Ramos (cell line): ENCODE measurements at regions not wholly inside any gene's neighbourhood (a gene's known extent, or its start where the extent isn't known, plus 50 kb on each side); places are given as distances from the start of the nearest gene placed in this dataset.
"Not testable (repeated sequence)": the region's sequence is repeated elsewhere in the genome, so short reads cannot be mapped to it uniquely, and the experiment has no call there.

ENCODE experiments used
- in situ Hi-C: fragments of 300-500 bp; cut with MboI; formaldehyde crosslinking; loops from one replicate; pipeline ENCODE4 v1.14.3; 2022; ENCODE audit warnings: low sequenced_read_pairs; ENCODE audit not compliant: unreplicated experiment

DNA sequence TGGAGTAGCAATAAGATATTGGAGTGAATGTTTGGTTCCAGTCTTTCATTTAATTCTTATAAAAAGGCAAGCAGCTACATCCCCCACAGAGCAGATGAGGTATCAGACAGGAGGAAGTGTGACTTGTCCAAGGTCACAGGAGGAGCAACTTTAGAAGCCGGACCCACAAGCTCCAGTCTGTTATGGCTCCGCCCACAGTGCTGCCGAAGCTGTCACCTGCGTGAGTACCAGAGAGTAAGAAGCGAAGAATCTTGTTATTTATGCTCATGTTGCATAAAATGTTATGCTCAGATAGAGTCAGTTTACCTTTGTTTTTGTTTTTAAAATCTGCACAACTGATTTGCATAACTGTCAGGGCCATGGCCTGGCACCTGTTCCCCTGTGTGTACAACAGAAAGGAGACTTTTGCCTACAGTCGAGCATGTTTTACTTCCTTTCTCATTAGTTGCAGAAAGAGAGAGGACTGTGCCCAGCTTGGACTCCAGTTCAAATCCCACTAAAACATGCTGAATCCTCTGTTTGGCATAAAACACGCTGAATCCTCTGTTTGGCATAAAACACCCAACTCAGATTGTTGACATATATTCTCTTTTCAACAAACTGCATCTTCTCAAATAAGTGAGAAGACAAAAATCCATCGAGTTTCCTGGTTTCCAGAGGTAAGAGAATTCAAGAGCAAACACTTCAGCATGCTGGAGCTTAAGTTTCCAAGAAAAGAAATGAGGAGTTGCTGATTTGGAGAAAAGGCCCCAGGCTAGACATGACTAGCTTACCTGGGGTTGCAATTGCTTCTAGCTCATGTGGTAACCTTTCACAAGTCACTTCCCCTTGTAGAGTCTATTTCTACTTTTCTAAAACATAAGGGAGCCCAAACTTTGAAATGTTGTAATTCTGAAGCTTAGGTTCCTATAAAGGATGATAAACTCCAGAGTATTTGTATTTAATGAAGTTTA, 409.8 kb upstream of the ZMIZ1 start:
- in situ Hi-C loops = loop anchor here (10.0 kb wide), 1 partner anchor 614 kb away; no protein-coding TSS in a partner anchor

DNA sequence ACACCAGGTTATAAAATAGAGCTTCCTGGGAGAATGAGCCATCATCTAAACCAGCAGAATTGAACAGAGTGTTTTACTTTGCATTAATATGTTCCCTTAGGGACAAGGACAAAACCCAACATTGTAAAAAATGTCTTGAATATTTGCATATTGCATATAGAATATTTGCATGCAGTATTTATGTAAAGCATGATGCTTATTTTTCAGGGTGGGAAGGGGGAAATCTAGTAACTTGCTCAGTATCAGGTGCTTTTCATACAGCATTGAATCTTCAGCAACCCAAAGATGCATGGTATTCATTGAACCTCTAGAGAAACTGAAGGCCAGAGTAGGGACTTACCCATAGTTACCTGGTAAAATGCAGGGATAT, 409.2 kb upstream of the ZMIZ1 start:
- in situ Hi-C loops = loop anchor here (10.0 kb wide), 1 partner anchor 615 kb away; no protein-coding TSS in a partner anchor

DNA sequence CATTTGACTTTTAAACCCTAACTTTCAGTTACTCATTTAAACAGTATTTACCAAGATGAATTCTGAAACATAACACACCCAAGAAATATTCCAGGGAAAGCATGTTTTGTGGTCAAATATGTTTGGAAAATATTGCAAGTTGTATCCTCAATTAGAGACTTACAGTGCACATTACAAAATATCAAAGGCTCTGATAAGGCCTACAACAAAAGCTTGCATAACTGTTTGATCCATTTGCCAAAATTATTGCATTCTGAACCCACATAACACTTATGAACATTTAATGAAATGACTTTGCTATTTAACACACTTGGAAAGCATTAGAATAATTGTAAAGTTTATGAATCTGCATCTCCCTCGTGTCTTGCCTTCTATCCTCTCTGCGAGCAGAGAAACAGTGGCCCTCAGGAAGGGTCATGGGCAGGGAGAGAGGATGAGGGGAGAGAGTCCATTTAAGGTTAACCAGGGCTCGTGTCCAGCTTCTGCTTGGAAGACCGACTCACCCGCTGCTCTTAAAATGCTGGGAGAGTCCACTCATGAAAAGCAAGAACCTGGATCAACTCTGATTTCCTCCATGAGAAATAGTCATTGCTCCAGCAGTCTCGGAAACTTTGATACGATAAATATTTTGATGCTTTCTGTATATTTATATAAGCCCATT, 408.2 kb upstream of the ZMIZ1 start:
- in situ Hi-C loops = no loop called here

DNA sequence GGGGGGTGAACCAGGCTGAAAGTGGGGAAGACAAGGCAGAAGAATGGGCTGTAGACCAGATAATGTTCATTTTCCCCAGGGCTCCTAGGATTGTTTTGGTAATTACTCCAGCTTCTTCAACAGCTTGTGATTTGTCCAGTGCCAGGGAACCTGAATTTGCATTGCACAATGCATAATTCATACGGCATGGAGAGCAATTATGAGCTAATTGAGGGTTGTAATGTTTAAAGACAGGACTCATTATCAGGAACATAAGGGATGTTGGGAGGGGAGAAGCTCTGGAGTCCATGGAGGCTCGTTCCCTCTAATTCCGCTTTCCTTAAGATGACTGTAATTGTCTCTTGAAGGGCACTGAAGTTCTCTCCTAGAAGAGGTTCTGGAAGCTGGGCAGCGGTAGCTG, 405.0 kb upstream of the ZMIZ1 start:
- in situ Hi-C loops = no loop called here

DNA sequence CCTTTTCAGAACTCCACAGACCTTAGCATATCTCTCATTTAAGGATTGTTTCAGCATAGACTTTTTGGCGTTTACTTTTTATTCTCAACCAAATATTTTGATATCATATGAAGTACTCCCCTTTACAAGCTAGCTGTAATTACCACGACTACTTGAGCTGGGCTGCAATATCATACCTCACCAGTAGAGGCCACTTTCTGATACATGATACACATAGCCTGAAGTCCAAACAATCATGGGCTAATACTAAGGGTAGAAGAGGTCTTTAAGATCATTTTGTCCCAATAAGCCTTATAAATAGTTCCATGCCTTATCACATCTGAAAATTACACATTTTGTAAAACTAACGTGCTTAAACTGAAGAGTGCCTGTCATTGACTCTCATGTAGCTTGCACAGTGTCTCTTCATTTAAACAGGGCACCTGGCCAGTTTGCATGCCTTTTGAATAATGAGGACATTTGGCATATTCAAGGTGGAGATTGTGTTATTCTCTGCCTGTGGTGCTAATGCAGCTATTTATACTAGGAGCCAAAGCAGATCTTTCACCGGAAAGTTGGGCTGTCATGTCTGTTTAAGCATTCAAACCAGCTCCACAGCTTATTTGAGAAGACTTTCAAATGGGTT, 403.7 kb upstream of the ZMIZ1 start:
- in situ Hi-C loops = no loop called here

DNA sequence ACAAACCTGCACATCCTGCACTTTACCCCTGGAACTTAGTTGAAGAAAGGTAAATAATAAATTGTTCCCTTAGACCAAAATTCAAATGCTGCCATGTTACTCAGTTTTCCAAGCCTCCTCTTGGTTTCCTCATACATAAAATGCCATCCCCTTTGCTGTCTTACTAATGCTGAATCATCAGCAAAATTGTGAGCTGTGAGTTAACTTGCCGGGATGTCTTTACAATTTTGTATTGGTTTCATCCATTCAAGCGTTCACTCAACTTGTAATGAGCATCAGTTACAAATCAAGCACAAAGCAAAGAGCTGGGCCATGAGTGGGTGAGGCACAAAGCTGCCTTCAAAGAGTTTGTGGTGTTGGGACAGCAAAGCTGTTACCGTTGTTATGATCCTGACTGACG, 395.8 kb upstream of the ZMIZ1 start:
- in situ Hi-C loops = no loop called here

DNA sequence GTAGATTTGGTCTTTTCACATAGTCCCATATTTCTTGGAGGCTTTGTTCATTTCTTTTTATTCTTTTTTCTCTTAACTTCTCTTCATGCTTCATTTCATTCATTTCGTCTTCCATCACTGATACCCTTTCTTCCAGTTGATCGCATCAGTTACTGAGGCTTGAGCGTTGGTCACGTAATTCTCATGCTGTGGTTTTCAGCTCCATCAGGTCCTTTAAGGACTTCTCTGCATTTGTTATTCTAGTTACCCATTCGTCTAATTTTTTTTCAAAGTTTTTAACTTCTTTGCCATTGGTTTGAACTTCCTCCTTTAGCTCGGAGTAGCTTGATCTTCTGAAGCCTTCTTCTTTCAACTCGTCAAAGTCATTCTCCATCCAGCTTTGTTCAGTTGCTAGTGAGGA, 387.6 kb upstream of the ZMIZ1 start:
- in situ Hi-C loops = not testable (repeated sequence)

DNA sequence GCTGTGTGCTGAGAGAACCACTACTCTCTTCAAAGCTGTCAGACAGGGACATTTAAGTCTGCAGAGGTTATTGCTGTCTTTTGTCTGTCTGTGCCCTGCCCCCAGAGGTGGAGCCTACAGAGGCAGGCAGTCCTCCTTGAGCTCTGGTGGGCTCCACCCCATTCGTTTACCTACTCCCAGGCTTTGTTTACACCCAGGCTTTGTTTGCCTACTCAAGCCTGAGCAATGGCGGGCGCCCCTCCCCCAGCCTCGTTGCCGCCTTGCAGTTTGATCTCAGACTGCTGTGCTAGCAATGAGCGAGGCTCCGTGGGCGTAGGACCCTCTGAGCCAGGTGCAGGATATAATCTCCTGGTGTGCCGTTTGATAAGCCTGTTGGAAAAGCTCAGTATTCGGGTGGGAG, 386.8 kb upstream of the ZMIZ1 start:
- in situ Hi-C loops = not testable (repeated sequence)

DNA sequence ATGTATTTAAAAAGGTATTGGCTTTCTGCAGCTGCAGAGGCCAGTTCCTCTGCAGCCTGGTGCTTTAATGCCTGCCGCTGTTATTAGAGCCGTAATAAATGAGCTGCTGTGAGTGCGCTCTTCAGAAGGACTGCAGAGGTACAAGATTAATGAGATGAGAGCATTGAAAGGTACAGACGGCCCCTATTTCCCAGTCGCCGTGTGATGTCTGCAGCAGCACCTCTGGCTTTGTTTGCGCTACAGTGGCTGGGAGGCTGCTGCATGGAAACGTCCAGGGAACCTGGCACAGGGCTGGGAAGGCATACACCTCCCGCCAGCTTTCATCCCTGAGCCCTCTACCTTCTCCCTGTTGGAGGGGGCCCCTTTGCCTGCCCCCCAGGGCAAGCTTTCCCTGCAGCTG, 383.8 kb upstream of the ZMIZ1 start:
- in situ Hi-C loops = no loop called here

DNA sequence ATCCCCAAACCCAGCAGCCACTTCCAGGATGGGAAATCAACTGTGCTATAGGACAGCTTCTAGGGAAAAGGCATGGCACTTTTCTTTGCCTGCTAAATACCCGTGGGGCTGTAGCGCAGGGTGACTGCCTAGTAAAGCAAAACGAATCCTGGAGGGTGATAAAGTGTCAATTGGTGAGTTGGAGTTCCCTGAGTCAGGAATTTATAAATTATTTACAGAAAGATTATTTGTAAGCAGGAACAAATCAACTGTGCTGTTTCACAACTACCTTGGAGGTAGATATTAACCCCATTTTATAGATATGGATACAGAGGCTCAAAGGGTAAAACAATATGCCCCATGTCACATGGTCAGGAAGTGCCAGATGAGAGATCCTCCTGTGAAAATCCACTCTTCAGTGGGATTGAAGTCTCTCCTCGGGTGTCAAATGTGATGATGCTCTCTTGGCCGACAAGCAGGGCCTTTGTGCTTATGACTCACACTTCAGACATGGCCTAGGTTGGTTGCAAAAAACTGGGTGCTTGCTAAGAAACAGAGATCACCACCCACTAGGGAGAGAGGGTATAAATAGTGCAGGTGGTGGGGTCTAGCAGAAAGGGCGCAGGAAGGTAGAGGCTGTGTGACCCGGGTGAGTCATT, 383.2 kb upstream of the ZMIZ1 start:
- in situ Hi-C loops = no loop called here

DNA sequence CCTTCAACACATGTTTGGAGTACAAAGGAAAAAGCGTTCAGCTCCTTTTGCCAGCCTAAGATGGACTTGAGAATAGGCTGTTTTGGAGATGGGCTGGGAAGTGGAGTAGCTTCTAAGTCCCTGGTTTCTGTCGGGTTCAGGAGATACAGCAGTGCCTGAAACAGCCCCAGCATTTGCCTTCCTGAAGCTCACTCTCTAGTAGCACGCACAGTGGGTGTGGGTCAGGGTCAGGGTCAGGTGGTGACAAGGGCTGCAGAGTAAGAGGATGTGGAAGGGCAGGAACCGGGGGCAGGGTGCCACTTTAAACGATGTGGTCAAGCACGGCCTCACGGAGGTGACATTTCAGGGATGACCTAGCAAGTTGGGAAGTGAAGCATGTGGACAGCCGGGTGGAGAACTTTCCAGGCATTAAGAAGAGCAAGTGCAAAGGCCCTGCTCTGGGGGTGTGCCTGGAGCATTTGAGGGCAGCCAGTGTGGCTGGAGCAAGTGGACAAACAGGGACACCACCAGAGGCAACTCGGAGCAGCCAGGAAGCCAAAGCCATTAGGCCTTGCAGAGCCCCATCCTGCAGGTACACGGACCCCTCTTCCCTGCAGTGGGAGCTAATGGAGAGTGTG, 382.2 kb upstream of the ZMIZ1 start:
- in situ Hi-C loops = no loop called here

DNA sequence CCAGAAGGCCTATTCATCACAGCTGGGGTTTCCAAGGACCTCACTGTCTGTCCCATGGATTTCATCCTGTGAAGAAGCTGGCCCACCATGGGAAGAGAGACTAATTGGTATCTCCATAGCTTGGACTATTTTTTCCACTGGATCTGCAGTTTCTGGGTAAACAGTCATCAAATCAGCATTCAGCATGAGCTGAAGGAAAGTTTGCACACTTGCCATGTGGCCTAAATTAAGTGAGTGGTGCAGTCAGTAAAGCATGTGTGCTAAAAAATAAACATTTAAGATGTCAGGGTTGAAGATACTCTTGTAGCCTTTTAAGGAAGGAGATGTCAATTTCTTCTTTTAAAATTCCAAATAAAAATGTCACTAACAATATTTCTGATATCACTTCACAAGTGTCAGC, 381.1 kb upstream of the ZMIZ1 start:
- in situ Hi-C loops = no loop called here

DNA sequence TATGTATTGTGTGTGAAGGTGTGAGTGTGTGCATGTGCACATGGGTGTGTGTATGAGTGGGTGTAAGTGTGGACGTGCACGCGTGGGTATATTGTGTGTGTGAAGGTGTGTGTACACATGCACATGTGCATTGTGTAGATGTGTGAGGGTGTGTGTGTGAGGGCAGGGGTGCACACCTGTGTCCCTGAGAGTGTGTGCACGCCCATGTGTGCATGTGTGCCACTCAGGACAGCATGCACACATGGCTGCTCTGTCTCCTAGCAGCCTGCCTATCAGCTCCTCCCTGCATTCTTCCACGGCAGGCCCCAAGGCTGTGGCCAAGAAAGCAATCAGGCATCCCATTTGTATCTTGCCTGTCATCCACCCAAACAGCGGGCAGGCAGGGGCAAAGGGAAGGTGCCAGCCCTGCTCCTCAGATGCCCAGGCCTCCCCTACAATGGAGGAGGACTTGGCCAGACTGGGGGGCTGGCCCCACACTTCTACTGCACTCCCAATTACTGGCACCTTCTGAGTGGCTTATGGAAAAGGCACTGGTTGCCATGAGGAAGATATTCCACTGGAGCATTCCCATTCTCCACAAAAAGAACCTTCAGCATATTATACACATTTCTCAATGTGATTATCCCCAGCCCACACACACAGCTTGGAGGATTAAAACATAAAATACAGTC, 380.4 kb upstream of the ZMIZ1 start:
- in situ Hi-C loops = no loop called here

DNA sequence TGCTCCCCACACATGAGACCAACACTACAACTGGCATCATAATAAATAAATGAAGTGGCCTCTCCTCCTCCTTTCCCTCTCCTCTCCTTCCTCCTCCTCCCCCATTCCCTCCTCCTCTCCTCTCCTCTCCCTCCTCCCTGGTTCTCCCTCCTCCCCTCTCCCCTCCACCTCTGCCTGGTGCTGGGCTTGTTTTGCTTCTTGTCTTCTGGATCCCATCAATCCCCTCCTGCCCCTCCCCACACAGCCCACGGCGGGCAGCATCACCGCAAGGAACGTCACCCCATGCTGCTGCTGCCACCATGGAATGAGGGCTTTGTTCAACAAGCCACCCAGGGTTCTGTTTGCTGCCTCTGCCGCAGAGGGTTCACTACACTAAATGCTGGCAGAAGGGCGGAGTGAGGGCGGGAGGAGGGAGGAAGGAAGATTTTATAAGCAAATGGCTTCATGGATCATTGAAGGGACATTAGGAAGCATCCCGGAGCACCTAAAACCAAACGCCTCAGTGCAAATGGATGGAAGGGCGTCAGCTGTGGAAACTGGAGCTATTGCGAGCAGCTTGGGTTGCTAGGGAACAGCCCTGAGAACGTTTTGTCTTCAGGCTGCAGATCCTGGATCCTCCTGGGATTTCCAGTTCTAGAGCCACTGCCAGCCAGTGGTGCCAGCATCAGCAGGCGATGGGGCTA, 379.7 kb upstream of the ZMIZ1 start:
- in situ Hi-C loops = no loop called here

DNA sequence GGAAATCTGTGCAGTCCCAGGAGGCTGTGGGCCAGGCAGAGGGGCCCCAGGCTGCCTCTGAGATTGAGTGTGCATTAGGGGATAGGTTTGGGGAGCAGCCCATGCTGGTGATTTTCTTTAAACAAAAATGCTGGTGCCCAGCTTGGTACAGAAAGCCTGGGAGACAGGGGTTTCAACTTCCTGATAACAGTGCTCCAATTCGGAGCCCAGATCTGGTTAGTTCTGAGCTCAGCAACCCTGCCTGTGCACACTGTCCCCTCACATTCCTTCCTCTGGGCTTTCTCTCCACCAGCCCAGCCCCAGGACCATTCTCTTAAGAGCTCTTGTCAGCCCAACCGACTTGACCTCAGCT, 379.2 kb upstream of the ZMIZ1 start:
- in situ Hi-C loops = no loop called here

DNA sequence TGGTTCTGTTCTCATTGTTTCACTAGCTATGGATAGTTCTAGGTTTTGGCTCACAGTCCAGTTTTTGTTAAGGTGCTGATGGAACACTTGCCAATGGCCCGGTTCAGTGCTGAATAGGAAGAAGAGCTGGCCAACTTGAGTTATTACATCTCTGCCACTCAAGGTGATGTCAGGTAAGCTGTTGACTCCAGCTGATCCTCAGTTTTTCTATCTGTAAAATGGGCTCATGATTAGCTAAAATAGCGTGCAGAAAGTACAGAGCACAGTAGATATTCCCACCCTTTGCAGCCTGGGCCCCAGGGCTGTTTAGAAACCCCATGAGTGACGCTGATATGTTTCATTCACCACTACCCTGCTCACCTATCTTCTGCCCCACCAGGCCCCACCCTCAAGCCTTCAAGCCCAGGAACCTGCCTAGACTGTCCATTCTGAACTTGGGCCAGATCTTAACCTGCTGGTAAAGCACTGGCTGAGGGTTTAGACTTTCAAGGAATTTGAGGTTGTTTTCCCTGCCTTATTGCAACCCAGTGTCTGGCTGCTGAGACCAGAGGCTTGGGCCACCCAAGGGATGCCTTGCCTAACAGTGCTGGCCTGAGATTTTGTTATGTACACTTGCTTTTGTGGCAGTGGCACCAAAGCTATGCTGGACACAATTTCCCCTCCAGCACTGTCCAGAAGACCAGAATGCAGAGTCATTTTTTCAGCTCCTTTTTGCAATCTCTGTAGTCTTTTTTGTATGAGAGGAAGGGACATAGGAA, 378.2 kb upstream of the ZMIZ1 start:
- in situ Hi-C loops = no loop called here

DNA sequence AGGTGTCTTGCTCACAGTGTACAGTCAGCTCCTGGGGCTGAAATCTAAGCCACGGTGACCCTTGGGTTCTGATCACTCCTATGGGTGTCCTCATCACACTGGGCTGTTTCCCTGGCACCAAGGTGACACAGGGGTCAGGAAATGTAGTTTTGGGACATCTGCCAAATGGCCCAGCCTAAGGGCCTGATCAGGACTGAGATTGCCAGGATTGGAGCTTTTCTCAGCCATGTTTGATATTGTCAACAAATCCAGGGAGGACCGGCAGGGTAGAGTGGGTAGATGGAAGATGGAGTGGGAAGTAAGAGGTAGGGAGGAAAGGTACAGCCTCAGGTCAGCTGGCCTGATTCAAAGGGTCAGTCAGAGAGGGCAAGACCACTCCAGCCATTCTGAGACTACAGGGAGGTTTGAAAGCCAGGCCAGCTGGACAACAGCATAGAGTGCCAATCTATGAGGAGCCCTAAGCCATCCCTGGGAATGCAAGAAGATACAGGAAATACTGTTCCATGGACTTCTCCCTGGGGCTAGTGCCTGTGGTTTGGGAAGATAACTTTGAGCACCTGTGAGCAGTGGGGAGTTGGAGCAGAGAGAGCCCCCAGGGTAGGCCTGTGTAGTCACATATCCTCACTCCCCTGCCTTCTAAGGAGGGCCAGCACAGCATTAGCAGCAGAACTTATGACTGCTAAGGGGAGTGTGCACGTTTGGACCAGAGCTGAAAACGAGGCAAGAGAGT, 377.3 kb upstream of the ZMIZ1 start:
- in situ Hi-C loops = no loop called here

DNA sequence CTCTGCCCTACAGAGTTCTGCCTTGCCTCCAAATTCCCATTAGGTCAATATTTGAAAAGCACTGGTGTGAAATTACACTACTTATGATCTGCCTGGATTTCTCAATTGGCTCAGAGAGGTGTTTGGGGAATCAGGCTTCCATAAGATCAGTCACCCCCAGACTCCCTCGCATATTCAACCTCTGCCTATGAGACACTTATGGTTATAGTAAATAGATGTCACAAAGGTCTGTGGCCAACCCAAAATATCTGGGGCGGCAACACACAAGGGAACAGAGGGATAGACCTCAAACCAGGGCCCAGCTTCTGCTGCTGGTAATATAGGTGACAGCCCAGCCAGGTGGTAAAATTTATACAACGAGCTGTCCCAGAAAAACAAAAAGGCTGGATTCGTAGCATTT, 376.7 kb upstream of the ZMIZ1 start:
- in situ Hi-C loops = no loop called here
